Neural progenitor cell (in vitro differentiated cells): ENCODE measurements at regions not wholly inside any gene's neighbourhood (a gene's known extent, or its start where the extent isn't known, plus 50 kb on each side); places are given as distances from the start of the nearest gene placed in this dataset.

Source experiments
- EZH2 ChIP-seq: fragments of 200-600 bp; sonication (generic); IDR thresholded peaks from 2 replicates; pipeline ENCODE4 v1.6.1; 2017; ENCODE audit warnings: antibody characterized with exemption, mild to moderate bottlenecking, moderate library complexity
- TF ChIP-seq, protein P1 (sequence below): fragments of 200-600 bp; sonication (generic); IDR thresholded peaks from 2 replicates; pipeline ENCODE4 v1.5.1; 2017; ENCODE audit warnings: antibody characterized with exemption, mild to moderate bottlenecking

DNA sequence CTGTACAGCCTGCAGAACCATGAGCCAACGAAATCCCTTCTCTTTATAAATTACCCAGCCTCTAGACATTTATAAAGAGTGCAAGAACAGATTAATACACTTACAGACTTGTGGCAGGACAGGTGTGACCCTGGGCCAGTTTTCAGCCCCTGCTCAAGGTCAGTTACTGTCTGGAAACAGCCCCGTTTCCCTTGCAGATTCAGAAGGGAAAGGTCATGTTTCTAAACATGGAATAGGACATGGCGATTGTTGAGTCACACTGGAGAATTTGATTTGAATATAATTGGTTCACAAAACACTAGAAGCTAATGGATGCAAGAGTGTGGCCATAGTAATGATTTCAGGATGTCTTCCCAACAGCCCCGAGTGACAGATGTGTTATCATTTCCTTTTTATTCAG lies 248.8 kb downstream of the DLL1 start:
- TF ChIP-seq, protein P1, sequence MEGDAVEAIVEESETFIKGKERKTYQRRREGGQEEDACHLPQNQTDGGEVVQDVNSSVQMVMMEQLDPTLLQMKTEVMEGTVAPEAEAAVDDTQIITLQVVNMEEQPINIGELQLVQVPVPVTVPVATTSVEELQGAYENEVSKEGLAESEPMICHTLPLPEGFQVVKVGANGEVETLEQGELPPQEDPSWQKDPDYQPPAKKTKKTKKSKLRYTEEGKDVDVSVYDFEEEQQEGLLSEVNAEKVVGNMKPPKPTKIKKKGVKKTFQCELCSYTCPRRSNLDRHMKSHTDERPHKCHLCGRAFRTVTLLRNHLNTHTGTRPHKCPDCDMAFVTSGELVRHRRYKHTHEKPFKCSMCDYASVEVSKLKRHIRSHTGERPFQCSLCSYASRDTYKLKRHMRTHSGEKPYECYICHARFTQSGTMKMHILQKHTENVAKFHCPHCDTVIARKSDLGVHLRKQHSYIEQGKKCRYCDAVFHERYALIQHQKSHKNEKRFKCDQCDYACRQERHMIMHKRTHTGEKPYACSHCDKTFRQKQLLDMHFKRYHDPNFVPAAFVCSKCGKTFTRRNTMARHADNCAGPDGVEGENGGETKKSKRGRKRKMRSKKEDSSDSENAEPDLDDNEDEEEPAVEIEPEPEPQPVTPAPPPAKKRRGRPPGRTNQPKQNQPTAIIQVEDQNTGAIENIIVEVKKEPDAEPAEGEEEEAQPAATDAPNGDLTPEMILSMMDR = no peak
- TF ChIP-seq EZH2 = no peak
